ENCODE measurements at regions not wholly inside any gene's neighbourhood (a gene's known extent, or its start where the extent isn't known, plus 50 kb on each side); places are given as distances from the start of the nearest gene placed in this dataset.

DNA sequence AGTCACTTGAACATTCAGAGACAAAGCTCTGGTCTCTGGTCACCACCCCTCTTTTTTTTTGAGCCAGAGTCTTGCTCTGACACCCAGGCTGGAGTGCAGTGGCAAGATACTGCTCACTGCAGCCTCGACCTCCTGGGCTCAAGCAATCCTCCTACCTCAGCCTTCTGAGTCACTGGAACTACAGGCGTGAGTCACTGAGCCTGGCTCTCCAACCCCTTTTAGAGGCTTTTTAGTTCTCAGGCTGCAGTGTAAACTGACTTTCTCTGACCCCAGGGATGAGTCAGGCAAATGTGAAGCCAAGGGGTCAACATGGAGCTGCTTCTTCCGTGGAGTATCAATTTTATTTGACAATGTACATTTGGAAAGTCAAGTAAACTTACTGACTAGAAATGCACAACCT, 229.2 kb downstream of the PTTG2 start:
- DNase-seq (ENCODE audit: low read depth): peak; percentile 91
- Histone ChIP-seq H3K4me3 (ENCODE audit: low read depth, low read length) (no peak overlapping the region), H3K36me3 (ENCODE audit: control insufficient read depth, insufficient read depth, low read length) (no peaks in the 10 kb centered on the region), H3K27me3 (ENCODE audit: control insufficient read depth, insufficient read depth, low read length) (no peaks in the 10 kb centered on the region)
- no peak for FAIRE-seq
- TF ChIP-seq, protein P1, sequence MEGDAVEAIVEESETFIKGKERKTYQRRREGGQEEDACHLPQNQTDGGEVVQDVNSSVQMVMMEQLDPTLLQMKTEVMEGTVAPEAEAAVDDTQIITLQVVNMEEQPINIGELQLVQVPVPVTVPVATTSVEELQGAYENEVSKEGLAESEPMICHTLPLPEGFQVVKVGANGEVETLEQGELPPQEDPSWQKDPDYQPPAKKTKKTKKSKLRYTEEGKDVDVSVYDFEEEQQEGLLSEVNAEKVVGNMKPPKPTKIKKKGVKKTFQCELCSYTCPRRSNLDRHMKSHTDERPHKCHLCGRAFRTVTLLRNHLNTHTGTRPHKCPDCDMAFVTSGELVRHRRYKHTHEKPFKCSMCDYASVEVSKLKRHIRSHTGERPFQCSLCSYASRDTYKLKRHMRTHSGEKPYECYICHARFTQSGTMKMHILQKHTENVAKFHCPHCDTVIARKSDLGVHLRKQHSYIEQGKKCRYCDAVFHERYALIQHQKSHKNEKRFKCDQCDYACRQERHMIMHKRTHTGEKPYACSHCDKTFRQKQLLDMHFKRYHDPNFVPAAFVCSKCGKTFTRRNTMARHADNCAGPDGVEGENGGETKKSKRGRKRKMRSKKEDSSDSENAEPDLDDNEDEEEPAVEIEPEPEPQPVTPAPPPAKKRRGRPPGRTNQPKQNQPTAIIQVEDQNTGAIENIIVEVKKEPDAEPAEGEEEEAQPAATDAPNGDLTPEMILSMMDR (IDR thresholded peaks at IDR 0.05; ENCODE audit: insufficient read depth, low read length, severe bottlenecking): no peak

DNA sequence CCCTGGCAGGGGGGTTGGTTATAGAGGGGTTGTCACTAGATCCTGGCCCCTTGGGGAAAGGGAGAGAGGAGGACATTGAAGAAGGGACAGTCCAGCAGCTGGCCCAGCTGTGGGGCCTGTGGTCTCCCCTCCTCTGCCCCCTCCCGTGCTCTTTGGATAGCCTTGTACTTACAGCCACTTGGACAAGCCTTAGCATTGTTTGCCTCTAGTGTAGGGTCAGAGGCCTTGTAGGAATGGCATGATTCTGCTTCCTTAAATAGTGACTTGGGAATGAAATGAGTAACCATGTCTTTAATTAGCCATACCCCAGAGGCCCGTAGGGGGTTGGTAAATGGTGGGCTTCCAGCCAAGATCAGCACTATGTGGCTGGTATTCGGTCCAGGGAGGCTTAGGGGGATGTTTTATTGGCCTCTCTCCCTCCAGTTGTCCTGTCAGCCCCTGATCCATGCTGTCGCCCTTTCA, 230.6 kb downstream of the PTTG2 start:
- TF ChIP-seq, protein P1 (IDR thresholded peaks at IDR 0.05; ENCODE audit: insufficient read depth, low read length, severe bottlenecking): no peak
- Histone ChIP-seq H3K4me3 (ENCODE audit: low read depth, low read length) (no peak overlapping the region), H3K27me3 (ENCODE audit: control insufficient read depth, insufficient read depth, low read length) (no peaks in the 10 kb centered on the region), H3K36me3 (ENCODE audit: control insufficient read depth, insufficient read depth, low read length) (no peaks in the 10 kb centered on the region)
- no peak for DNase-seq (ENCODE audit: low read depth)
- no peak for FAIRE-seq

DNA sequence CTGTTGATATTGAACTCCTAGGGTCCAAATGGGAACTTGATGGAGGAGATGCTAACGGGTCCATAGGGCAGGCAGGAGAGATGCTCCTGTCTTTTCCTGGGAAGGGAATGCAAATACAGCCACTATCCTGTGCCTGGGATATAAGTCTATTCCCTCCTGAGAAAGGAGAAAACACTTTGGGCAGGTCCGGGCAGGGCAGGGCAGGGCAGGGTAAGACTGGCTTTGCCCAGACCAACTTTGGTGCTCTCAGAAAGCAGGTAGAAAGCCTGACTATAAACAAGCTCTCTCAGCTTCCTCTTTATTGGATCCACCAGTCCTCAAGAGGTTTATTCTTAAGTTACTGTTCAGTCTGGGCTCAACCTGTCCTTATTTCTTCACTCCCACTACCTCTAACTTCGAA, 232.3 kb downstream of the PTTG2 start:
- Histone ChIP-seq H3K27me3 (ENCODE audit: control insufficient read depth, insufficient read depth, low read length) (no peaks in the 10 kb centered on the region), H3K36me3 (ENCODE audit: control insufficient read depth, insufficient read depth, low read length) (no peaks in the 10 kb centered on the region), H3K4me3 (ENCODE audit: low read depth, low read length) (no peak overlapping the region)
- TF ChIP-seq, protein P1 (IDR thresholded peaks at IDR 0.05; ENCODE audit: insufficient read depth, low read length, severe bottlenecking): no peak
- DNase-seq (ENCODE audit: low read depth) (peak; percentile 50), FAIRE-seq (no peak)

DNA sequence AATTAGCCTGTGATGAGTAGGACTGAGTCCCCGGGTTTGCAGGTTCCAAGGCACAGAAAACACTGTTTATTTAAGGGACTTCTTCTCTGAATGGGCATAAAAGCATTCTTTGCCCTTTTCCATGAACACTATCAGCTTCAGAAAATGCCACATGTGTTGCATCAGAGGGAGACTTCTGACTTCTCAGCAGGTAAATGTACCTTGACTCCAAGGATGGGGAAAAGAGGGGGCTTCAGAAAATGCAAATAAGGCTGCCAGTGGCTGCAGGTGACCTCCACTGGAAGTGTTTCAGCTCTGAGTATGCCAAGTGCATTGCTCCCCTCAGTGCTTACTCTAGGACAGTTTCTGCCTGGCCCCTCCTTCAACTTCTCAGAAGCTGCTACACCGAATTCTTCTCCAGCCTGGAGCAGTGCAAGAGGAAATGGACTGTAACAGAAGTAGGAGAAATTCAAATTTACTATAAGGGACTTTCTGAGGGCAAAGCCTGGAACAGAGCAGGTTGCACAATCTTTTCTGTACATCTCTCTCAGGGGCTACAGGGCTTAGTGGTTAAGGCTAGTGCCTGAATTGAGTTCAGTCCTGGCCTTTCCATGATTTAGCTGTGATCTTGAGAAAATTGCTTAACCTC, 233.2 kb downstream of the PTTG2 start:
- FAIRE-seq: peak; percentile 68
- TF ChIP-seq, protein P1 (IDR thresholded peaks at IDR 0.05; ENCODE audit: insufficient read depth, low read length, severe bottlenecking): no peak

DNA sequence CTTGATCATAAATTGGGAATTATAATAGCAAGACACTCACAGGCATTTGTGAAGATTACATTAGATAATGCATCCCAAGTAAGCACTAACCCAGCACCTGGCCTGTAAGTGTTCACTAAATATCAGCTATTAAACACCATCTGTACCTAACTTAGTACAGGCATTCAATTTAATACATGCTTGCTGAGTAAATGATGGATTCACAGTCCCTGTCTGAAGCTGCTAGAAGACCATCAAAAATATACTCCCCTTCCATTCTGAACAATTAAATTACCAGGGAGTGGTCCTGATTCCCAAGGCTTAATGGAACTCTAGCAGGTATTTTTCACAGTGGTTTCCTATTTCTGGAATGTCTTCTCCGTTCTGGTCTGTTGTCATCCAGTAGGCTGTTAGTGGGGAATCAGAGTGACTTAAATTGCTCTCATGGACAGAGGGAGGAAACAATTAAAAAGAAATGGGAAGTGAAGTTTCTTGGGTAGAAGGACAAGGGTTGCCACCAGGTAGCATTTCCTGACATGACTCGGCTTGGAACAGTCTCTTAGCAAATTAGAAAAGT, 233.9 kb downstream of the PTTG2 start:
- TF ChIP-seq, protein P1 (IDR thresholded peaks at IDR 0.05; ENCODE audit: insufficient read depth, low read length, severe bottlenecking): no peak
- FAIRE-seq (no peak), DNase-seq (ENCODE audit: low read depth) (no peak)
- Histone ChIP-seq H3K27me3 (ENCODE audit: control insufficient read depth, insufficient read depth, low read length) (no peaks in the 10 kb centered on the region), H3K4me3 (ENCODE audit: low read depth, low read length) (no peak overlapping the region), H3K36me3 (ENCODE audit: control insufficient read depth, insufficient read depth, low read length) (no peaks in the 10 kb centered on the region)

More for the DNA sequence above, 233.2 kb downstream of the PTTG2 start:
- Histone ChIP-seq H3K36me3 (ENCODE audit: control insufficient read depth, insufficient read depth, low read length) (no peaks in the 10 kb centered on the region), H3K4me3 (ENCODE audit: low read depth, low read length) (no peak overlapping the region), H3K27me3 (ENCODE audit: control insufficient read depth, insufficient read depth, low read length) (no peaks in the 10 kb centered on the region)
- no peak for DNase-seq (ENCODE audit: low read depth)

DNA sequence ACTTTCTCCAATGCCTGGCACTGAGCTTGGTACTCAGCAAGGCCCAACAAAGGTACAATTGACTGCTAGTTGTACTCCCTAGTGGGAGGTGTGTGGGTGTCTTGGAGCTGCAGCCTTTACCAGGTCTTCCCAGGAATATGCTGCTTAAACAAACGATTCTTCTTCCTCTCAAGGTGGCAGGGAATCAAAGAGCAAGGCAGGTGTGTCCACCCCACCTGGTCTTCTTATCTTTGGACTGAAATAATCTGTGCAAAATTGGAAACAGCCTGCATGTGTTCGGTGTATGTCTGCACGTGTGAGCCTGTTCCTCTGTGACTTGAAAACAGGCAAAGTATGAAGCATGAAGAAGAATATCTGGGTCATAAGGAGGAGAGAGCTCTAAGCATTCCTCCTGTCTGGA, 235.3 kb downstream of the PTTG2 start:
- DNase-seq (ENCODE audit: low read depth): no peak
- Histone ChIP-seq H3K4me3 (ENCODE audit: low read depth, low read length) (no peak overlapping the region), H3K27me3 (ENCODE audit: control insufficient read depth, insufficient read depth, low read length) (no peaks in the 10 kb centered on the region), H3K36me3 (ENCODE audit: control insufficient read depth, insufficient read depth, low read length) (no peaks in the 10 kb centered on the region)
- FAIRE-seq: no peak
- TF ChIP-seq, protein P1 (IDR thresholded peaks at IDR 0.05; ENCODE audit: insufficient read depth, low read length, severe bottlenecking): no peak
